ENCODE measurements at regions not wholly inside any gene's neighbourhood (a gene's known extent, or its start where the extent isn't known, plus 50 kb on each side); places are given as distances from the start of the nearest gene placed in this dataset.
"Not testable (repeated sequence)": the region's sequence is repeated elsewhere in the genome, so short reads cannot be mapped to it uniquely, and the experiment has no call there.

DNA sequence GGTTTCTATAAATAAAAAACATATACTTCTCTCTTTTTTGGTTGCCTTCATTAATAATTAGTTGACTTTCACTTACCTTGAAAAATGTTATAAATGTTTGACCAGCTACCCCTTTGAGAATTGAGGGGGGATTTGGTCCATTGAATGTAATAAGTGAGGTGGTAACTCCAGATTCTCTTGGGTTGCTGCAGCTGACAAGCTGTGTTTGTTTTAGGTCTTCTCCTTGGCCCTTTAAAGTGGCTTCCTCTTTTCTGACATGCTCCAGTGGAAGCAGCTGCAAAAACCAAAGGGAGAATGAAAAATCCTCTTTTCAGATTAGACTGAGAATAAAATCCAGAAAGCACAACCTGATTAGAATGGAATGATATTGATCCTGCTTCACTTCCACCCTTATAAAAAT, 410.5 kb downstream of the TMEM38B start:
- Mint-ChIP-seq H3K36me3 (ENCODE audit: unreplicated experiment) (no peaks in the 10 kb centered on the region), H3K9me3 (ENCODE audit: unreplicated experiment) (no peaks in the 10 kb centered on the region), H3K27ac (ENCODE audit: unreplicated experiment) (no peak overlapping the region), H3K27me3 (ENCODE audit: unreplicated experiment) (no peaks in the 10 kb centered on the region), H3K4me3 (ENCODE audit: unreplicated experiment) (no peak overlapping the region), H3K4me1 (ENCODE audit: unreplicated experiment) (no peaks in the 10 kb centered on the region)
- DNase-seq (ENCODE audit: extremely low spot score, unreplicated experiment) = no peak
- TF ChIP-seq, protein P1, sequence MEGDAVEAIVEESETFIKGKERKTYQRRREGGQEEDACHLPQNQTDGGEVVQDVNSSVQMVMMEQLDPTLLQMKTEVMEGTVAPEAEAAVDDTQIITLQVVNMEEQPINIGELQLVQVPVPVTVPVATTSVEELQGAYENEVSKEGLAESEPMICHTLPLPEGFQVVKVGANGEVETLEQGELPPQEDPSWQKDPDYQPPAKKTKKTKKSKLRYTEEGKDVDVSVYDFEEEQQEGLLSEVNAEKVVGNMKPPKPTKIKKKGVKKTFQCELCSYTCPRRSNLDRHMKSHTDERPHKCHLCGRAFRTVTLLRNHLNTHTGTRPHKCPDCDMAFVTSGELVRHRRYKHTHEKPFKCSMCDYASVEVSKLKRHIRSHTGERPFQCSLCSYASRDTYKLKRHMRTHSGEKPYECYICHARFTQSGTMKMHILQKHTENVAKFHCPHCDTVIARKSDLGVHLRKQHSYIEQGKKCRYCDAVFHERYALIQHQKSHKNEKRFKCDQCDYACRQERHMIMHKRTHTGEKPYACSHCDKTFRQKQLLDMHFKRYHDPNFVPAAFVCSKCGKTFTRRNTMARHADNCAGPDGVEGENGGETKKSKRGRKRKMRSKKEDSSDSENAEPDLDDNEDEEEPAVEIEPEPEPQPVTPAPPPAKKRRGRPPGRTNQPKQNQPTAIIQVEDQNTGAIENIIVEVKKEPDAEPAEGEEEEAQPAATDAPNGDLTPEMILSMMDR (IDR thresholded peaks at IDR 0.05) = no peak

- Mint-ChIP-seq H3K27ac (ENCODE audit: unreplicated experiment) (no peak overlapping the region), H3K27me3 (ENCODE audit: unreplicated experiment) (peaks cover 3% of the 10 kb centered on the region), H3K36me3 (ENCODE audit: unreplicated experiment) (no peaks in the 10 kb centered on the region), H3K4me3 (ENCODE audit: unreplicated experiment) (no peak overlapping the region), H3K4me1 (ENCODE audit: unreplicated experiment) (no peaks in the 10 kb centered on the region), H3K9me3 (ENCODE audit: unreplicated experiment) (no peaks in the 10 kb centered on the region)
- DNase-seq (ENCODE audit: extremely low spot score, unreplicated experiment) = no peak
- TF ChIP-seq, protein P1 (IDR thresholded peaks at IDR 0.05) = no peak
Measured at GRCh38 chr9:106106396-106106795, 412.1 kb downstream of the TMEM38B start.

GRCh38 chr9:106107716-106108115, 413.4 kb downstream of the TMEM38B start:
- H3K4me1 Mint-ChIP-seq (ENCODE audit: unreplicated experiment) = no peaks in the 10 kb centered on the region
- H3K4me3 Mint-ChIP-seq (ENCODE audit: unreplicated experiment) = no peak overlapping the region
- no peaks in the 10 kb centered on the region for H3K9me3 Mint-ChIP-seq (ENCODE audit: unreplicated experiment)
- peaks cover 3% of the 10 kb centered on the region for H3K27me3 Mint-ChIP-seq (ENCODE audit: unreplicated experiment)
- no peak overlapping the region for H3K27ac Mint-ChIP-seq (ENCODE audit: unreplicated experiment)
- no peaks in the 10 kb centered on the region for H3K36me3 Mint-ChIP-seq (ENCODE audit: unreplicated experiment)
- no peak for DNase-seq (ENCODE audit: extremely low spot score, unreplicated experiment)
- TF ChIP-seq, protein P1 (IDR thresholded peaks at IDR 0.05) = no peak

- not testable (repeated sequence) for H3K36me3 Mint-ChIP-seq (ENCODE audit: unreplicated experiment); H3K4me1 Mint-ChIP-seq (ENCODE audit: unreplicated experiment); H3K4me3 Mint-ChIP-seq (ENCODE audit: unreplicated experiment); H3K27ac Mint-ChIP-seq (ENCODE audit: unreplicated experiment); H3K27me3 Mint-ChIP-seq (ENCODE audit: unreplicated experiment); H3K9me3 Mint-ChIP-seq (ENCODE audit: unreplicated experiment); DNase-seq (ENCODE audit: extremely low spot score, unreplicated experiment)
Measured at GRCh38 chr9:106109706-106110105, 415.4 kb downstream of the TMEM38B start.

GRCh38 chr9:106110483-106110882, 416.1 kb downstream of the TMEM38B start:
- DNase-seq (ENCODE audit: extremely low spot score, unreplicated experiment) = no peak
- H3K9me3 Mint-ChIP-seq (ENCODE audit: unreplicated experiment) = no peaks in the 10 kb centered on the region
- peaks cover 9% of the 10 kb centered on the region for H3K27me3 Mint-ChIP-seq (ENCODE audit: unreplicated experiment)
- TF ChIP-seq, protein P1 (IDR thresholded peaks at IDR 0.05) = no peak
- no peak overlapping the region for H3K27ac Mint-ChIP-seq (ENCODE audit: unreplicated experiment)
- no peaks in the 10 kb centered on the region for H3K36me3 Mint-ChIP-seq (ENCODE audit: unreplicated experiment)
- no peaks in the 10 kb centered on the region for H3K4me1 Mint-ChIP-seq (ENCODE audit: unreplicated experiment)
- H3K4me3 Mint-ChIP-seq (ENCODE audit: unreplicated experiment) = no peak overlapping the region

Measured in osteocyte (in vitro differentiated cells).